Heart right ventricle (tissue), 16 donors: ENCODE measurements at regions not wholly inside any gene's neighbourhood (a gene's known extent, or its start where the extent isn't known, plus 50 kb on each side); places are given as distances from the start of the nearest gene placed in this dataset.

ENCODE experiments used
- ATAC-seq, 8 donors: fragments of 200-7000 bp; cut with Tn5 transposase; one replicate each; pipeline ENCODE4 v1.9.1; 2020; ENCODE audit warnings: mild to moderate bottlenecking in 8 of 8, moderate library complexity in 8 of 8, moderate number of reproducible peaks in 1 of 8
- DNase-seq, 2 donors: peaks; one replicate each; pipeline ENCODE4 v3.0.0-alpha.2; 2020
- H3K27ac ChIP-seq, 10 donors: fragments of 200-600 bp; sonication (generic) in 2 of 10; one replicate each; pipeline versions ENCODE4 v1.5.0 to v1.8.0; 2020 to 2022; ENCODE audit warnings: mild to moderate bottlenecking in 3 of 10
- H3K27me3 ChIP-seq, 7 donors: fragments of 200-600 bp; one replicate each; pipeline ENCODE4 v1.8.0; 2021 to 2022; ENCODE audit warnings: mild to moderate bottlenecking in 2 of 7
- H3K36me3 ChIP-seq, 9 donors: fragments of 200-600 bp; sonication (generic) in 1 of 9; one replicate each; pipeline versions ENCODE4 v1.5.0 to v1.8.0; 2020 to 2022; ENCODE audit warnings: mild to moderate bottlenecking in 2 of 9
- H3K4me1 ChIP-seq, 9 donors: fragments of 200-600 bp; sonication (generic) in 1 of 9; one replicate each; pipeline versions ENCODE4 v1.5.0 to v1.8.0; 2020 to 2022; ENCODE audit warnings: mild to moderate bottlenecking in 4 of 9
- H3K4me3 ChIP-seq, 10 donors: fragments of 200-600 bp; sonication (generic) in 2 of 10; one replicate each; pipeline versions ENCODE4 v1.5.0 to v1.8.0; 2020 to 2022; ENCODE audit warnings: mild to moderate bottlenecking in 7 of 10, moderate library complexity in 2 of 10
- H3K9me3 ChIP-seq, 11 donors: fragments of 200-600 bp in 10 of 11; sonication (generic) in 2 of 11; one replicate each; pipeline versions ENCODE4 v1.5.0 to v1.8.0; 2013 to 2022; ENCODE audit warnings: mild to moderate bottlenecking in 2 of 11, control low read depth in 1 of 11, moderate library complexity in 1 of 11
- CTCF ChIP-seq, 9 donors: fragments of 200-600 bp; sonication (generic) in 2 of 9; IDR thresholded peaks; one replicate each; pipeline versions ENCODE4 v1.5.0 to v1.8.0; 2021 to 2022; ENCODE audit warnings: antibody characterized with exemption in 9 of 9, mild to moderate bottlenecking in 5 of 9, moderate library complexity in 1 of 9
- WGBS, 2 donors: extraction: QIAGEN DNeasy Blood & Tissue Kit; methylation state at CpG; one replicate each; pipeline ENCODE4 v1.1.7; 2013; ENCODE audit warnings: inconsistent platforms in 1 of 2; 5-methylcytosine and 5-hydroxymethylcytosine counted together
- intact Hi-C, 10 donors: fragments of 100-400 bp; cut with DNase I; formaldehyde crosslinking; loops; one replicate each; pipeline versions ENCODE4 v1.11.1 to v1.14.2; 2022
- donor health status: Arrhythmogenic right ventricular cardiomyopathy.
- donor health status: ischemic (EF 13 %, LVEDD 7.1; RV severe dilation, severe dysfunction).
- donor health status: healthy with polysubstance abuse.
- donor health status: DM: no; HTN: yes; CAD: no.
- donor health status: DM: no; HTN: no; CAD: no.
- donor health status: ischemic (EF 25% LVEDD 6.9; RV normal size, moderate dysfunction).
- donor health status: ischemic (EF 25% LVEDD 5.7; RV mildly dilated, moderate dysfunction).
- donor health status: healthy.
- donor health status: DM: yes; HTN: yes; CAD: no.
- donor health status: Ischemic cardiomyopathy.
- donor health status: ischemic (EF 35%, LVEDD 5.7; RV mildly dilated, moderate dysfunction).
- donor health status: nonischemic (EF 11% LVEDD 7.7; RV severe dilation, severe dysfunction).
- donor health status: DM: yes; HTN: yes; CAD: no.
- donor health status: PGD.
- donor health status: ischemic (EF 29% LVEDD 5.4; RV normal size, mild dysfunction).
- donor health status: nonischemic (EF 23%, LVEDD 6.1; RV moderate dilation, normal function).

- Histone ChIP-seq H3K27ac (no peak overlapping the region), H3K4me1 (peaks cover 0 to 4% (median 0%) of the 10 kb centered on the region in 9 donors), H3K36me3 (no peaks in the 10 kb centered on the region), H3K9me3 (peaks cover 0 to 13% (median 0%) of the 10 kb centered on the region in 11 donors), H3K4me3 (no peak overlapping the region), H3K27me3 (peaks cover 0 to 89% (median 0%) of the 10 kb centered on the region in 7 donors)
- 11 to 18% methylated on average over 1 of the region's 1 CpG for WGBS, 2 donors
- TF ChIP-seq CTCF (IDR thresholded peaks at IDR 0.05), result no peak
- intact Hi-C loops, result no loop called here
- DNase-seq (no peak), ATAC-seq (no peak)
These were observed 119.3 kb downstream of the VSIG4 start for GRCh38 chrX:65920620-65921019.

- Histone ChIP-seq H3K27me3 (peaks cover 0 to 47% (median 0%) of the 10 kb centered on the region in 7 donors), H3K4me3 (no peak overlapping the region), H3K36me3 (no peaks in the 10 kb centered on the region), H3K27ac (no peak overlapping the region), H3K9me3 (peaks cover 0 to 13% (median 0%) of the 10 kb centered on the region in 11 donors), H3K4me1 (no peaks in the 10 kb centered on the region)
- DNase-seq (no peak), ATAC-seq (no peak)
- TF ChIP-seq CTCF (IDR thresholded peaks at IDR 0.05), result no peak
- intact Hi-C loops, result no loop called here
- WGBS, 2 donors, result 80 to 89% methylated on average over 3 of the region's 3 CpGs
These were observed 129.0 kb downstream of the VSIG4 start for GRCh38 chrX:65910899-65911298.

- TF ChIP-seq CTCF (IDR thresholded peaks at IDR 0.05), result no peak
- no peaks in the 10 kb centered on the region for H3K36me3 ChIP-seq
- no peak overlapping the region for H3K4me3 ChIP-seq
- peaks cover 0 to 4% (median 0%) of the 10 kb centered on the region in 9 donors for H3K4me1 ChIP-seq
- intact Hi-C loops, result no loop called here
- no peaks in the 10 kb centered on the region for H3K9me3 ChIP-seq
- H3K27me3 ChIP-seq, result peaks cover 0 to 60% (median 0%) of the 10 kb centered on the region in 7 donors
- ATAC-seq (no peak), DNase-seq (no peak)
- H3K27ac ChIP-seq, result no peak overlapping the region
- WGBS, 2 donors, result 84 to 100% methylated on average over 1 of the region's 1 CpG
These were observed 136.1 kb downstream of the VSIG4 start for GRCh38 chrX:65903750-65904149.

GRCh38 chrX:65902011-65902410 is 137.9 kb downstream of the VSIG4 start:
- Histone ChIP-seq H3K27ac (no peak overlapping the region), H3K4me3 (no peak overlapping the region), H3K27me3 (peaks cover 0 to 65% (median 0%) of the 10 kb centered on the region in 7 donors), H3K4me1 (peaks cover 0 to 4% (median 0%) of the 10 kb centered on the region in 9 donors), H3K9me3 (no peaks in the 10 kb centered on the region), H3K36me3 (no peaks in the 10 kb centered on the region)
- no peak for ATAC-seq
- no peak for TF ChIP-seq CTCF (IDR thresholded peaks at IDR 0.05)
- intact Hi-C loops, result no loop called here
- no peak for DNase-seq
- 61 to 72% methylated on average over 3 of the region's 3 CpGs for WGBS, 2 donors
